TTC549 (cell line): ENCODE measurements at regions not wholly inside any gene's neighbourhood (a gene's known extent, or its start where the extent isn't known, plus 50 kb on each side); places are given as distances from the start of the nearest gene placed in this dataset.
A peak's percentile ranks its signal among the peaks of the same experiment; 100 is the strongest.
"Not testable (repeated sequence)": the region's sequence is repeated elsewhere in the genome, so short reads cannot be mapped to it uniquely, and the experiment has no call there.

ENCODE experiments used
- FAIRE-seq: peaks from 2 replicates; lab custom pipeline; 2012; peaks lifted over from hg19 to GRCh38; lab: Jason Lieb, UNC

DNA sequence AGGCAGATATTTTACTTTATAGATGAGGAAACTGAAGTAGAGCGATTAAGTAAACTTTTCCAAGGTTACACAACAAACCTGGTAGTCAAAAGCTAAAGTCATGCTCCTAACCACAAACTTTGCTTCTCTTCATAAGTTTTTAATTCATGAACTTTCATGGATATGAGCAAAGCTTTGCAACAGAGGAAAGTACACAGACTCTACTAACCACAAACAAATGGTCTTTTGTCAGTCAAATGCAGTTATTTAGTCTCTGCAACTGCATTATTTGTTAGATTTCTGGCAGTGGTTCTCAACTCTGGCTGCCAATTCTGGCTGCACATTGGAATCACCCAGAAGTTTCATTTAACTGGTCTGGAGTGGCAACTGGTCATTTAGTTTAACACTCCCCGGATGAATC lies 140.6 kb upstream of the TMEM168 start:
- no peak for FAIRE-seq

DNA sequence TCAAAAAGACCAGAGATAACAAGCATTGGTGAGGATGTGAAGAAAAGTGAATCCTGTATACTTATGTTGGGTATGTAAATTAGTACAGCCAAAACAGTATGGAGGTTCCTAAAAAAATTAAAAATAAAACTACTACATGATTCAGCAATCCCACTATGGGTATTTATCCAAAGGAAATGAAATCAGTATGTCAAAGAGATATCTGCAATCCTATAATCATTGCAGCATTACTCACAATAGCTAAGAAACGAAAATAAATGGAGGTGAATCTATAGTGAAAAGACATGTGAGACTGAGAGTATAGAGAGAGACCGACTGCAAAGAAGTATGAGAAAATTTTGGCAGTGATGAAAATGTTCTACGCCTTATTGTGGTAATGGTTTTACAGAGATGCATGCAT lies 139.2 kb upstream of the TMEM168 start:
- no peak for FAIRE-seq

DNA sequence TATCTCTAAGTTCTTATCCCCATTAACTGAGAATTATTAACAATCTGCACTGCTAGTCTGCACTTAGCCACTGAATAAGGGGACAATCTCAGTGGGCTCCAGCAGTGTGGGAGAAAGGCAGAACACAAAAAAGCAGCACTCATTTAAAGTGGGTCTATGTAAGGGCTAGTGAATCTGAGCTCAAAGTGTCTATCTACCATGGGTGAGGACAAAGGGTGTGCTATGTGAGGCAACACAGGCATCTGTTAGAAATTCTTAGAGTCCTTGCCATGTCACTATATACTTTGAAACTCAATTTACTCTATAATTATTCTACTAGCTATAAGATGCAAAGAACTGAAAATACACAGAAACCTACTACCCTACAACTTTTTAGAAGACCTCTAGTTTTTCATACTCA lies 135.8 kb upstream of the TMEM168 start:
- no peak for FAIRE-seq

DNA sequence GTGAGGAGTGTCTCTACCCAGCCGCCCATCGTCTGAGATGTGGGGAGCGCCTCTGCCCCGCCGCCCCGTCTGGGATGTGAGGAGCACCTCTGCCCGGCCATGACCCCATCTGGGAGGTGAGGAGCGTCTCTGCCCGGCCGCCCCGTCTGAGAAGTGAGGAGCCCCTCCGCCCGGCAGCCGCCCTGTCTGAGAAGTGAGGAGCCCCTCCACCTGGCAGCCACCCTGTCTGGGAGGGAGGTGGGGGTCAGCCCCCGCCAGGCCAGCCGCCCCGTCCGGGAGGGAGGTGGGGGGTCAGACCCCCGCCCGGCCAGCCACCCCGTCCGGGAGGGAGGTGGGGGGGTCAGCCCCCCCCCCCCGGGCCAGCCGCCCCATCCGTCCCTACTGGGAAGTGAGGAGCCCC lies 132.4 kb upstream of the TMEM168 start:
- not testable (repeated sequence) for FAIRE-seq

DNA sequence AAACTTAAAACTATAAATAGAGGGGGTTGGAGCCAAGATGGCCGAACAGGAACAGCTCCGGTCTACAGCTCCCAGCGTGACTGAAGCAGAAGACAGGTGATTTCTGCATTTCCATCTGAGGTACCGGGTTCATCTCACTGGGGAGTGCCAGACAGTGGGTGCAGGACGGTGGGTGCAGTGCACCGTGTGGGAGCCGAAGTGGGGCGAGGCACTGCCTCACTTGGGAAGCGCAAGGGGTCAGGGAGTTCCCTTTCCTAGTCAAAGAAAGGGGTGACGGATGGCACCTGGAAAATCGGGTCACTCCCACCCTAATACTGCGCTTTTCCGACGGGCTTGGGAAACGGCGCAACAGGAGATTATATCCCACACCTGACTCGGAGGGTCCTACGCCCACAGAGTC lies 126.2 kb upstream of the TMEM168 start:
- FAIRE-seq, result not testable (repeated sequence)

DNA sequence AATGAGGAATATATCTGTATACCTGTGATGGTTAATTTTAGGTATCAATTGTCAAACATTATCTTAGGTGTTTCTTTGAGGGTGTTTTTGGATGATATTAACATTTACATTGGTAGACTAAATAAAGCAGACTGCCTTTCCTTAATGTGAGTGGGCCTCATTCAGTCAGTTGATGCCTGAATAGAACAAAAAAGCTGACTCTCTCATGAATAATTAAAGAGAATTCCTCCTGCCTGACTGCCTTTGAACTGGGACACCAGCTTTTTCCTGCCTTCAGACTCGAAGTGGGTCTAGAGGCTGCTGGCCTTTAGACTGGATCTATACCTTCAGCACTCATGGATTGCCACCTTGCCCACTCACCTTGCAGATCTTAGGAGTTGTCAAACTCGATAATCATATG lies 117.9 kb upstream of the TMEM168 start:
- FAIRE-seq, result no peak

DNA sequence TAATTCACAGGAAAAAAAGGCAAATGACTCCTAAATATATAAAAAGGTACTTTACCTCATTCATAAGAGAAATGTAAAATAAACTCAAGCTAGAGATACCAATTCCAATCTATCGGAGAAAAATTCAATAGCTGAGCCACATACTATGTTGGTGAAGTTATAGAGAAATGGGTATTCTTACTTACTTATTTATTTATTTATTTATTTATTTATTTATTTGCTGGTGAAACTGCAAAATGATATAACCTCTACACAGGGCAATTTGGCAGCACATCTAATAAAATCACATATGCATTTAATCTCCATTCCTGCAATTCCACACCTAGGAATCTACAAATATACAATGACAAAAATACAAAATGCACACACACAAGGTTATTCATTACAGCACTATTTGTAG lies 117.5 kb upstream of the TMEM168 start:
- no peak for FAIRE-seq

DNA sequence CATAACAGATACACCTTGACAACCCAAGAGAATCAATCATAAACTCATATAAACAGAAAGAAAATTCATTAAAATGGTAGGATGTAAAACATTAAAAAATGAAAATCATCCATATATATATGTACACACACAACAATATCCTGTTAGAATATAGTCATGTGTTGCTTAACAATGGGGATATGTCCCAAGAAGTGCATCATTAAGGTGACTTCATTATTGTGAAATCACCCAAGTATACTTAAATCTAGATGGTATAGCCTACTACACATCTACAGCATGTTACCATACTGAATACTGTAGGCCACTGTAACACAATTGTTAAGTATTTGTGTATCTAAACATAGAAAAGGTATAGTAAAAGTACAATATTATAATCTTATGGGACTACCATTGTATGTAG lies 115.8 kb upstream of the TMEM168 start:
- no peak for FAIRE-seq

DNA sequence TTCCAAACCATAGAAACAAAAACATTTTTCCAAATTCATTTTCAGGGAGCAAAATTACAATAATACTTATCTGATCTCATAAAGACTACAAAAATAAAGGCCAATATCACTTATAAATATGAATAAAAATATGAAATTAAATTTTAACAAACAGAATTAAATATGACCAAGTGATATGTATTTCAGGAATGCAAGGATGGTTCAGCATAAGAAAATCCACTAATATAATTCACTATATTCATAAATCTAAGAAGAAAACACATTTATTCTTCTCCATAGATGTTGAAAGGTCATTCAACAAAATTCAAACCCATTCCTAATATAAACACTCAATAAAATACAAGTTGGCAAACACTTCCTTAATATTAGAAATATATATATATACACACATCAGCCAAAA lies 115.2 kb upstream of the TMEM168 start:
- FAIRE-seq, result no peak

DNA sequence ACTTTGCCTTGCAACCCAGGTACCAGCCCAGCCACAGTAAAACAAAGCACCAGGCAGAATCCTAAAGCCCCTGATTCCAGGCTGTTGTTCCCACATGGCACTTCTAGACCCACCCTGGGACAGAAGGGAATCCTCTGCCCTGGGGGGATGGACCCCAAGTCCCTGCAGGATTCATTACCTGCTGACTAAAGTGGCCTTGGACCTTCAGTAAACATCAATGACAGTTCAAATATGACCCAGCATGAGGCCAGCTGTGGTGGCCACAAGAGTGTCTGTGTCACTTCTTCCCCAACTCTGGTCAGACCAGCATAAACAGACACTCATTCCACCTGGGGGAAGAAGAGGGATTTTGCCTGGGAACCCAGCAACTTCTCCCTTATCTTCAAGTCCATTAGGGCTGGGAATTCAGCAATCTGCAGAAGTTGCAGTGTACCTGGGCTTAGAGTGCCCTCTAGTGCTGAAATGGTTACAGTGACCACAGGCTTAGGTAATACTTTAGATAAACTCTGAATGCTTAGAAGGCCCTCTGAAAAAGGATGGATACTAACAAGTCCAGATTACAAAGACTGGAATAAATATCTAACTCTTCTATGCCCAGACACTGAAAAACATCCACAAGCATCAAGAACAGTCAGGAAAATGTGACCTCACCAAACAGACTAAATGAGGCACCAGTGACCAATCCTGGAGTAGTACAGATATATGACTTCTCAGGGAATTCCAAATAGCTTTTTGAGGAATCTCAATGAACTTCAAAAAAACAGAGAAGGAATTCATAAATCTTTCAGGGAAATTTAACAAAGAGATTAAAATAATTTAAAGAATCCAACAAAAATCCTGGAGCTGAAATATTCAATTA lies 108.5 kb upstream of the TMEM168 start:
- FAIRE-seq, result peak; percentile 53

DNA sequence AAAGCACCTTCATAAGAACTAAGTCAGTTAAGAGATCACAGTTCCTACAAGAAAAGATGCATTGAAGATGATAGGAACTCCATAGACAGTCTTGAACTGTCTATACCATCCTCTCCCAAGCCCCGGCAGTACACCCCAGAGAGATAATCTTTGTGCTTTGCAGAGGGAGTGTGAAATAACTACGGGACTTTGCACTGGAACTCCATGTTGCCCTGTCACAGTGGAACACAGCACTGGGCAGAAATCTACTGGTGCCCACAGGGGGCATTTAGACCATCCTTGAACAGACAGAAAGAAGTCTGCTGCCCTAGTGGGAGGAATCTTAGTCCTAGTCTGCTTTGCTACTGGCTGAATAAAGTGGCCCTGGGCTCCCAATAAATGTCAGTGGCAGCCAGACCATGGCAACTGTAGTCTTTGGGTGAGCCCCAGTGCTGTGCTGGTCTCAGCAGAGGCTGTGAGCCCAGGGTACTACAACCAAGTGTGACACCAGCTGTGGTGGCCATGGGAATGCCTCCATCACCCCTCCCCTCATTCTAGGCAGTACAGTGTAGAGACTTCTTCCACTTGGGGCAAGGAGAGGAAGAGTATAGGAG lies 107.7 kb upstream of the TMEM168 start:
- no peak for FAIRE-seq

DNA sequence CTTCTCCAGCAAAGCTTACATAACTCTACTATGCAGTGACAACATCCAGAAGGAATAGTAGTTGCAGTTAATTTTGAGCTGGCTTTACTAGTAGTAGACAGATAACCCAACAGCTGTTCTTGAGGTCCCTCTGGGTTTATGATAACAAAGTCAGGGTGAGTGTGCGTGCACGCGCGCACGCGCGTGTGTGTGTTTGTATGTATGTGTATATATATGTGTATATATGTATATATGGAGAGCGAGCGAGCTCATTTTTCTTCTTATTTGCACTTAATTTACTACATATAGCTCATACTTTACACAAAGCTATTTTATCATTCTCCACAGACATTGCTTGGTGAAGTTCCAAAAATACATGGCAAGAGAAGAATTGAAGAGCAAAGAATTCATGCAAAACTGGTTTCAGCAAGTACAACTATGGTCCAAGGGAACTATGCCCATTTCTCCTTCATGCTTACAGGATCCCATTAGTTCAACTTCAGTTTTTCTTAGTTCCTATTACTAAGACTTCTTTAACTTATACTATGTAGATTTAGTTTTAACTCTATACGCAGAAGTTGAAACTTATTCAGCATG lies 105.9 kb upstream of the TMEM168 start:
- FAIRE-seq, result no peak

DNA sequence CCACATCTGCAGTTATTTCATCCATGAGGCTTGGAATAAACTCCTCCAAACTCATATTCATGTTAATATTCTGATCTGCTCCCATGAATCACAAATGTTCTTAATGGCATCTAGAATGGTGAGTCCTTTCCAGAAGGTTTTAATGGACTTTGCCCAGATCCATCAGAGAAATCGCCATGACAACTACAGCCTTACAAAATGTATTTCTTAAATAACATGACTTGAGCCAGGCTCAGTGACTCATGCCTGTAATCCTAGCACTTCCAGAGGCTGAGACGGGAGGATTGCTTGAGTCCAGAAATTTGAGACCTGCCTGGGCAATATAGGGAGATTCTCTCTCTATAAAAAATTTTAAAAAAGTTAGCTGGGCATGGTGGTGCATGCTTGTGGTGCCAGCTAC lies 102.1 kb upstream of the TMEM168 start:
- no peak for FAIRE-seq

DNA sequence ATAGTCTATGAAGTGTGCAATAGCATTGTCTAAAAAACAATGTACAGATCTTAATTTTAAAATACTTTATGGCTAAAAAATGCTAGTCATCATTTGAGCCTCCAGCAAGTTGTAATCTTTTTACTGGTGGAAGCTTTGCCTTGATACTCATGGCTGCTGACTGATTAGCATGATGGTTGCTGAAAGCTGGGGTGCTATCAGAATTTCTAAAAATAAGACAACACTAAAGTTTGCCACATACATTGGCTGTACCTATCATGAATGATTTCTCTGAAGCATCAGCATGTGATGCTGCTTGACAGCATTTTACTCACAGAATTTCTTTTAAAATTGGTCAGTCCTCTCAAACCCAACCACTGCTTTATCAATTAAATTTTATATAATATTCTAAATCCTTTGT lies 101.5 kb upstream of the TMEM168 start:
- no peak for FAIRE-seq

DNA sequence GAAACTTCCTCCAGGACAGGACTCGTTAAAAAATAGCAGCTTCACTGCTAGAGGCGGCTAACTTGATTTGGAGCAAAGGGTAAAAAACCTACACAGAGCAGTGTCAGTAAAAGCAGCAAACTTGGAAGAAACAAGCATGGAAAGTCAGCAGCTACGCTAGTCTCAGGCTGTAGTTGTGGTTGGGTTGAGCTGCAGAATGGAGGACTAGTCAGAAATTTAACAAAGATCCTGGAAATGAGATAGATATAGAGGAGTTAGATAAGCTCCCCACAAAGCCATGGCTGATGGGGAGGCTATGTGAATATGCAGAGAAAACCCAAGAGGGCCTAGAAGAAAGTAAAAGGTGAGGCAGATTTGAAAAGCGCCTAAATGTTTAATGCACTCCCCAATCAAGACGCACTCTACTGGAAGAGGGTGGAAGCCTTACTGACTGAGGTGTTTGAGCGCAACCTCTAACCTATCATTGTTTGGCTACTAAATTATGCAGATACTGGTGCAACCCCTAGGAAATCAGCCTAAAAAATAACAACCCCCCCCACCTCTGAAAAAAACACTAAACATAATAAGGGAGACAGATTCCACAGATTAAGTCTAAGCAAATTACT lies 99.7 kb upstream of the TMEM168 start:
- FAIRE-seq, result no peak

DNA sequence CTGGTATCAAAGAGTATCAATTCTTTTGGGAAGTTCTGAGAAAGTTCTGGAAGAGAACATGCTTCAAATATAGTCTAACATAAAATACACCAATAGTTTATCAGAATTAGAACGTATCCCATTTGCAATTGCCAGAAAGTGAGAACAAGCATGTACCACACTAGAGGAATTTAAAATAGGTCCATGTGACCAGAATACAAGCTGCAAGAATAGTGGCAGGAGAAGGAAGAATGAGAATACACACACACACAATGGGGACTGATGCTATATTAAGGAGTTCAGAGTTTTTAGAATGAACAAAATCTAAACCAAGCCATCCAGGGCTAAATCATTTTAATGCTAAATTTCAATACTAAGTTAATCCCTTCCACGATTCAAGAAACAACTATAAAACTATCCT lies 99.1 kb upstream of the TMEM168 start:
- no peak for FAIRE-seq

DNA sequence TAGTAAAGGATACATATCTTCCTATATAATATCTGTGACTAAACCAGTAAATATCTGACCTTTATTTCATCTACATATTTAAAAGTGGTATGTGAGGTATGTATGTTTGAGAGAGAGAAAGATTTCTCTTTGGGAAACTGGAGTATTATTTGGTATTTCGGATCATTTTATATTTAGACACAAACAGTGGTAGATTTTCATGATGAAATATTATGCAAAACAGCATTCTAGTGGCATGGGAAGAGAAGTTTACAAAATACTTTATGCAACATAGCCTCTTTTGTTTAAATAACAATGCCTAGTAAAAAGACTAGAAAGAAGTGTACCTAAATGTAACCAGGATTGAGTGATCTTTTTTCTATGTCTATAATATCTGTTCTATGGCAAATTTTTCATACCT lies 98.6 kb upstream of the TMEM168 start:
- FAIRE-seq, result no peak

DNA sequence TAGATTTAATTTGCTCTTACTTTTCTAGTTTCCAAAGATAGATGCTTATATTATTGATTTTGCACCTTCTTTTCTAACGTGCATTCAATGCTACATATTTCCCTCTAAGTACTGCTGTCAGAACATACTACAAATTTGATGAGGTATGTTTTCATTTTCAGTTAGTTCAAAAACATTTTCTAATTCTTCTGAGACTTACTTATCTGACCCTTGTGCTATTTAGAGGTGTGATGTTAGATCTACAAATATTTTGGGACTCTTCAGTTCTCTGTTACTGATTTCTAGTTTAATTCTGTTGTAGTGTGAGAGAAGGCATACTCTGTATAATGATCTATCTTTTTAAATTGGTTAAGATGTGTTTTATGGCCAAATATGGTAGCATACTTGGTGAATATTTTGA lies 97.8 kb upstream of the TMEM168 start:
- FAIRE-seq, result no peak

DNA sequence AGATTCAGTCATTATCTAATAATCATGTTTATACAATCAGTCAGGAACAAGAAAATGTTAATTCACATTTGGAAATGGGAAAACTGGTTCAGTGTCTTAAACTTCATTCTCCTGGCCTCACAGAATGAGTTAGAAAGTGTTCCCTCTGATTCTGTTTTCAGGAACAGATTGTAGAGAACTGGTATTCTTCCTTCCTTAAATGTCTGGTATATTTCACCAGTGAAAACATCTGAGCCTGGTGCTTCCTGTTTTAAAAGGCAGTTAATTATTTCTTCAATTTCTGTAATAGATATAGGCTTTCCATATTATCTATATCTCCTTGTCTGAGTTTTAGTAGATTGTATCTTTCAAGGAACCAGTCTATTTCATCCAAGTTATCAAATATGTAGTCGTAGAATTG lies 97.1 kb upstream of the TMEM168 start:
- FAIRE-seq, result no peak

DNA sequence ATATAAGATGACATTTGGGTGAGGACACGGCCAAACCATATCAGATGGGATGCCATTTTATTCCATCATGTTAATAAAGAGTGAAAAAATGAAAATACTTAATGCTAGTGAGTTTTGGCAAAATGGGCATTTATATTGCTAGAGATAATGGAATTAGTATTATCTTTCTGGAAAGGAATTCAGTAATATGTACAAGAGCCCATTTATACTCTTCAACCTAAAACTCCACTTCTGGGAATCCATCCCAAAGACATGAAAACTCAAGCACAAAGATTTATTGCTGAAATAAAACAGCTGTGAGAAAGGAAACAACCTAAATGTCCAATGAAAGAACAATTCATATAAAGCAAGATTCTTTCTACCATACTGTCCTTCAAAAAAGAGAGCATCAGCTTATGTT lies 96.0 kb upstream of the TMEM168 start:
- no peak for FAIRE-seq

DNA sequence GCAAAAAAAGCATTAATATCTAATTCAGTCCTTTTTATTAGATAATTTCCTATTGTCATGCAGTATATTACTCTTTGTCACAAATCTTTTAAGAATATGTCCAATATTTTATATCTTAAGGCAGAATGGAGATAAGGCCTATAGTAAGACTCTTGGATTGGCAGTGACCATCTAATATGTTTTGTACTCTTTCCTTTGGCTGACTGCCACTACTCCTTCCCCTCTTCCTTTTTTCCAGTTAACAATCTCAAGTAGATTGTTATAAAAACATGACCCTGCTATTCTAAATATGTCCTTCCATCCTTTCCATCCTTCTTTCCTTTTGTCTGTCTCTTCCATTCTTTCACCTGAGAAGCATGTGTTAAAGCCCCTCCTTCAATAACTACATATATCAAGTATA lies 92.8 kb upstream of the TMEM168 start:
- FAIRE-seq, result no peak

DNA sequence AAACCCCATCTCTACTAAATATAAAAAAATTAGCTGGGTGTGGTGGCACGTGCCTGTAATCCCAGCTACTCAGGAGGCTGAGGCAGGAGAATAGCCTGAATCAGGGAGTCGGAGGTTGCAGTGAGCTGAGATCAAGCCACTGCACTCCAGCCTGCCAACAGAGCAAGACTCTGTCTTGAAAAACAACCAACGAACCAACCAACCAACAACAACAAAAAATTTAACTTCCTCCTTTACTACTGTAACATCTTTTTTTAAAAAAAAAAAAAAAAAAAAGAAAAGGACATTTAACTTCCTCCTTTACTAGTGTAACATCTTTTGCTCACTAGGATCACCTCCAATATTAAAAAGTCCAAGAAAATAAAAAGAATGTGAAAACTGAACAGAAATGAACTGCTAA lies 92.3 kb upstream of the TMEM168 start:
- FAIRE-seq, result no peak

DNA sequence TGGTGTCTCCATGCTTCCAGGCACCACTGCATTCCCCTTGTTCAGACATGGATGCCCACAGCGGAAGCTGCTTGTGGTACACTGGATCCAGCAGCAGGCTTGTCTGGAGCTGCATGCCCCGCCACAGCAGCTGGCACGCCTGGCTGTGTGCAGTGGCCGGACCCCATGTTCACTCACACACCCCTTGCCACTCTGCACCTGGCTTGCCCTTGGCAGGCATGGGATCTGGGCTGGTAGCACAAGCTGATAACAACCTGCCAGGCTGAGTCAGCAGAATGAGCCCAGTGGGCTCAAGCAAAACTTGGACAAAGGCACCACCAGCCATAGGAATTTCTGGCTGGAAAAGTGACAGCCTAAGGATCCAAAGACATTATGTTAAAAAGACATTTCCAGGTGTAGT lies 91.8 kb upstream of the TMEM168 start:
- no peak for FAIRE-seq
